ENCODE measurements at regions not wholly inside any gene's neighbourhood (a gene's known extent, or its start where the extent isn't known, plus 50 kb on each side); places are given as distances from the start of the nearest gene placed in this dataset.

DNA sequence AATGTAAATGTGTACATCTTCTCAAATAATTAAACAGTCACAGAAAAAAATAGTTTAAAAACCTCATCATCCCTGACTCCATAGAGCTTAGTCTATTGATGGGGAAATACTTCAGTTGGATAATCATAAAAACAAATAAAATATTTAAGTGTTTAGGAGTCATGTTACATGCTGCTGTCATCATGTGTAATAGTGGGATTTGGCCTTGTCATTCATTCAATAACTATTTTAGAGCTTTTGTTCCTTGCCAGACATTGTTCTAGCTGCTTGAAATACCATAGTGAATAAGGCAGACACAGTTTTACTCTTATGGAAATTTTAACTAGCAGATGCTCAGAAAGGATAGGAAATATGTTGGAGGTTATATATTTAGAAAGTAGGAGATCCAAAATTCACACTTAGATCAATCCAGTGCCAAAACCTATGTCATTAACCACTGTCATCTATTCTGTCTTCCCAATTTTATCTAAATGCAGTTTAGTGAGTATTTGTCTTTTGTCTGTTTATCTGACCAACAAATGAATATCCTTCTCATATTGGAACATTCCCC lies 324.7 kb downstream of the CASP12 start:
- Mint-ChIP-seq H3K36me3 (ENCODE audit: insufficient read depth) (no peaks in the 10 kb centered on the region), H3K27ac (no peak overlapping the region), H3K27me3 (peaks cover 0 to 8% of the 10 kb centered on the region in 2 donors), H3K4me1 (ENCODE audit: low read depth in 2 of 2) (no peaks in the 10 kb centered on the region), H3K4me3 (no peak overlapping the region), H3K9me3 (peaks cover 0 to 2% of the 10 kb centered on the region in 2 donors)
- DNase-seq (no peak), ATAC-seq (replicated peaks) (no peak)

DNA sequence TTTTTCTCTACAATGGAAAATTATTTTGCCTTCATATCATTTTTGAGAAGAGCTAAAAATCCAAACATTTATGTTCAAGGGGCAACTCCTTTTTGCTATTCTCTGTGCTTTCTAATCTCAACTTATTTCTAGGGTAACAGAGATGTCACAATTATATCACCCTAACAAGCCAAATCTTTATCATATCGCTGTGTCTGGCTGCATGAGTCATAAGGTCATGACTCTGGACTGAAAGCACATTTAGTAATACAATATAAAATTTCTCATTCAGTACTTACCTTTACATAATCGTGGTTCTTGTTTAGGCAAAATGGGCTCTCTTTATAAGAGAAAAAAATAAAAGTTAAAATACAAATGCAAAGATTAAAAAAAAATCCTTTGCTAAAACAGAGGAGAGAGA lies 326.0 kb downstream of the CASP12 start:
- Mint-ChIP-seq H3K4me3 (no peak overlapping the region), H3K27ac (no peak overlapping the region), H3K4me1 (ENCODE audit: low read depth in 2 of 2) (no peaks in the 10 kb centered on the region), H3K36me3 (ENCODE audit: insufficient read depth) (no peaks in the 10 kb centered on the region), H3K27me3 (peaks cover 0 to 8% of the 10 kb centered on the region in 2 donors), H3K9me3 (peaks cover 0 to 2% of the 10 kb centered on the region in 2 donors)
- DNase-seq (no peak), ATAC-seq (replicated peaks) (no peak)

DNA sequence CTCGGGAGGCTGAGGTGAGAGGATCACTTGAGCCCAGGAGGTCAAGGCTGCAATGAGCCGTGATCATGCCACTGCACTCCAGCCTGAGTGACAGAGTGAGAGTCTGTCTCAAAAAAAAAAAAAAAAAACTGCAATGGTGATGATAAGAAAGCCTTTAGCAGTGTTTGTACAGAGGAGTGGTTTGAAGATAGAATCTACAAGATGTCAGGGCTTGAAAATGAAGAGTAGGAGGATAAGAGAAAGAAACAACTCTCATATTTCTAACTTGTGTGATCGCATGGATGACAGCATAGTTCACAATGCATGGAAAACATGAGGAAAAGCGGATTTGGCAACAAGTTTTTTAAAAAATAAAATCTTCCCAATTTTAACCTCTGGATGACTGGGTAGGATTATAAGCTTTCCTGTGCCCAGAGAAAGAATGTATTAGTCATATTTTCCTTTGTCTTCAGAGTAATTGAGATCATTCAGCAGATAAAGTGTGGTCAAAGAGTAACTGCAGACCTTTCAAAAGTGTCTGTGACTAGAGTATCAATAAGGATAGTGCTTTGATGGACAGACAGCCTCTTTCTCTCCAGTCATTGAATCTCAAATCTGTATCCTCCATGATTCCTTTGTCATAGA lies 328.1 kb downstream of the CASP12 start:
- peaks cover 0 to 2% of the 10 kb centered on the region in 2 donors for H3K9me3 Mint-ChIP-seq
- peaks cover 0 to 7% of the 10 kb centered on the region in 2 donors for H3K27me3 Mint-ChIP-seq
- ATAC-seq (replicated peaks): no peak
- DNase-seq: no peak
- no peak overlapping the region for H3K27ac Mint-ChIP-seq
- H3K4me3 Mint-ChIP-seq: no peak overlapping the region
- no peaks in the 10 kb centered on the region for H3K4me1 Mint-ChIP-seq (ENCODE audit: low read depth in 2 of 2)
- no peaks in the 10 kb centered on the region for H3K36me3 Mint-ChIP-seq (ENCODE audit: insufficient read depth)

DNA sequence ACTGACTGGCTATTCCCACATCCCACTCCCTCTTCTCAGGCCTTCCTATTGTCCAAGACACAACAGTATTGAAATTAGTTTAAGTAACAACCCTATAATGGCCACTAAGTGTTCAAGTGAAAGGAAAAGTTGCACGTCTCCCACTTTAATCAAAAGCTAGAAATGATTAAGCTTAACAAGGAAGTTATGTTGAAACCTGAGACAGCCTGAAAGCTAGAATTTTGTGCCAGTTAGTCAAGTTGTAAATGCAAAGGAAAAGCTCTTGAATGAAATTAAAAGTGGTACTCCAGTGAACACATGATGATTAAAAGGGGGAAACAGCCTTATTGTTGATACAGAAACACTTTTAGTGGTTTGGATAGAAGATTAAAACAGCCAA lies 332.7 kb downstream of the CASP12 start:
- Mint-ChIP-seq H3K36me3 (ENCODE audit: insufficient read depth) (no peaks in the 10 kb centered on the region), H3K27me3 (no peaks in the 10 kb centered on the region), H3K9me3 (no peaks in the 10 kb centered on the region), H3K4me3 (no peak overlapping the region), H3K27ac (no peak overlapping the region), H3K4me1 (ENCODE audit: low read depth in 2 of 2) (no peaks in the 10 kb centered on the region)
- no peak for DNase-seq
- ATAC-seq (replicated peaks): no peak

DNA sequence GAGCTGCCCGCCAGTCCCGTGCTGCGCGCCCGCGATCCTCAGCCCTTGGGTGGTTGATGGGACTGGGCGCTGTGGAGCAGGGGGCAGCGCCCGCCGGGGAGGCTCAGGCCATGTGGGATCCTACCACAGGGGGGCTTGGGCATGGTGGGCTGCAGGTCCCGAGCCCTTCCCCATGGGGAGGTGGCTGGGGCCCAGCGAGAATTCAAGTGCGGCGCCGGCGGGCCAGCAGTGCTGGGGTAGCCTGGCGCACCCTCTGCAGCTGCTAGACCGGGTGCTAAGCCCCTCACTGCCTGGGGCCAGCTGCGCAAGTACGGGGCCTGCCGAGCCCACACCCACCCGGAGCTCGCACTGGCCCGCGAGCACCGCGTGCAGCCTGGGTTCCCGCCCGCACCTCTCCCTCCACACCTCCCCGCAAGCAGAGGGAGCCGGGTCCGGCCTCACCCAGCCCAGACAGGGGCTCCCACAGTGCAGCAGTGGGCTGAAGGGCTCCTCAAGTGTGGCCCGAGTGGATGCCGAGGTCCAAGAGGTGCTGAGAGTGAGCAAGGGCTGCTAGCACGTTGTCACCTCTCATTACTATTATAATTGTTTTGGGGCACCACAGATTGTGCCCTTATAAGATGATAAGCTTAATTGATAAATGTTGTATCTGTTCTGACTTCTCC lies 333.2 kb downstream of the CASP12 start:
- H3K4me3 Mint-ChIP-seq: no peak overlapping the region
- no peak overlapping the region for H3K27ac Mint-ChIP-seq
- no peak for ATAC-seq (replicated peaks)
- DNase-seq: no peak
- no peaks in the 10 kb centered on the region for H3K4me1 Mint-ChIP-seq (ENCODE audit: low read depth in 2 of 2)
- H3K36me3 Mint-ChIP-seq (ENCODE audit: insufficient read depth): no peaks in the 10 kb centered on the region
- H3K27me3 Mint-ChIP-seq: no peaks in the 10 kb centered on the region
- H3K9me3 Mint-ChIP-seq: no peaks in the 10 kb centered on the region

DNA sequence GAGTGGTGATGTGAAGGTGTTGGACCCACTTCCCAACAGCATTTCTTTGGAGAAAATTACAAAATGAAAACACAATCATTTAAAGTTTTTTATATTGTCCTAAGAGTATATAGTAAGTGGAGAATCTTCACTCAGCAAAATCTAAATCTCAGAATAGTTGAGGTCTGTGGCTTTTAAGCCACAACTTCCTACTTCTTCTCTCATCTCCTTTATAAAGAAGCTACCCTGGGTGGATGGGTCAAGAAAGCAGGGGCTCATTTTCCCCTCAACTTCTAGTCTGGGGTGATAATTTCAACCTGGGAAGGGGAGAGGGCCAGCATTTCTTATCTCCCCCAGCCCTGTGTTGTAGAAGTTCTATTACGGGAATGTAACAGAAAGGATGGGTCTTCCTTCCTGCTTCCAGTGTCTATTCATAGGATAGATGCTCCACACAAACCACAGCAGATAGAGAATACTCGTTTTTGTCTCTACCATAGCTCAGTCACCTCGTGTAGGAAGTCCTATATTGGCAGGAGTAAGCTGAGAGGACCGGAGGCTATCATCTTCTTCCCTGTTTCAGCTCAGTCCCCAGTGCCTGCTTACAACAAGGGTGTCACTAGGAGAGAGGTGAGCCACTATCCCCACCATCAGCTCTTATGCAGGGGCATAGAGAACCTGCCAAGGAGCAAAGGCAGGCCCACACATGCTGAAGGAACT lies 341.5 kb downstream of the CASP12 start:
- peak; percentile 22 for ATAC-seq (replicated peaks)

DNA sequence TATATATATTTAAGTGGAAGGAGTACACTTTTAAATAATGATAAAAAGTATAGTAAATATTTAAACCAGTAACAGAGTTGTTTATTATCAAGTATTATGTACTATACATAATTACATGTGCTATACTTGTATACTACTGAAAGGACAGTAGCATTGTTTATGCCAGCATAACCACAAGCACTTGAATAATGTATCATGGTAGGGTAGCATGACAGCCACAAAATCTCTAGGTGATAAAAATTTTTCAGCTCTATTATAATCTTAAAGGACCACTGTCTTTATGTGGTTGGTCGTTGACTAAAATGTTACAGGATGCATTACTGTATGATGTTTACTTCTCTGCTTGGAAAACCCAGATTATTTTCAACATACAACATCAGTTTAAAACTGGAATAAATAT lies 349.2 kb downstream of the CASP12 start:
- Mint-ChIP-seq H3K27ac (no peak overlapping the region), H3K9me3 (no peaks in the 10 kb centered on the region), H3K4me3 (no peak overlapping the region), H3K4me1 (ENCODE audit: low read depth in 2 of 2) (peaks cover 0 to 6% of the 10 kb centered on the region in 2 donors), H3K27me3 (no peaks in the 10 kb centered on the region), H3K36me3 (ENCODE audit: insufficient read depth) (no peaks in the 10 kb centered on the region)
- ATAC-seq (replicated peaks) (peak; percentile 60), DNase-seq (no peak)

More for the DNA sequence above, 341.5 kb downstream of the CASP12 start:
- peaks cover 0 to 7% of the 10 kb centered on the region in 2 donors for H3K4me1 Mint-ChIP-seq (ENCODE audit: low read depth in 2 of 2)
- peaks cover 13 to 16% of the 10 kb centered on the region in 2 donors for H3K27me3 Mint-ChIP-seq
- no peak for DNase-seq
- H3K36me3 Mint-ChIP-seq (ENCODE audit: insufficient read depth): no peaks in the 10 kb centered on the region
- H3K27ac Mint-ChIP-seq: no peak overlapping the region
- no peaks in the 10 kb centered on the region for H3K9me3 Mint-ChIP-seq
- no peak overlapping the region for H3K4me3 Mint-ChIP-seq

DNA sequence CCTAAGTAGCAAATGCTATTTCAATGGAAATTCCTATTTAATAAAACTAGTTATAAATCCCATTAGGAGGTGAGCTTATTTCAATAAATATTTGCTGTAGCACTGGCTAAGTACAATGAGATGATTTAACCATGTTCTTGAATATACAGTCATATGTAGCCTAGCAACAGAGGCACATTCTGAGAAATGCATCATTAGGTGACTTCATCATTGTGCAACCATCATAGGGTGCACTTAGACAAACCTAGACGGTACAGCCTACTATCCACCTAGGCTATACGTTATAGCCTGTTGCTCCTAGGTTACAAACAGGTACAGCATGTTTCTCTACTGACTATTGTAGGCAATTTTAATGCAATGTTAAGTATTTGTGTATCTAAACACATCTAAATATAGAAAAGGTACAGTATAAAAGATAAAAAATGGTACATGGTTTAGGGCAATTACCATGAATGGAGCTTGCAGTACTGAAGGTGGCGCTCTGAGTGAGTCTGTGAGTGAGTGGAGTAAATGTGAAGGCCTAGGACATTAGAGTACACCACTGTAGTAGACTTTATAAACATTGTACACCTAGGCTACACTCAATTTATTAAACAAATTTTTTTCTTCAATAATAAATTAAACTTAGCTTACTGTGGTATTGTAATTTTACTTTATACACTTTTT lies 350.1 kb downstream of the CASP12 start:
- Mint-ChIP-seq H3K36me3 (ENCODE audit: insufficient read depth) (no peaks in the 10 kb centered on the region), H3K4me3 (no peak overlapping the region), H3K4me1 (ENCODE audit: low read depth in 2 of 2) (peaks cover 0 to 6% of the 10 kb centered on the region in 2 donors), H3K27ac (no peak overlapping the region), H3K9me3 (no peaks in the 10 kb centered on the region), H3K27me3 (no peaks in the 10 kb centered on the region)
- no peak for ATAC-seq (replicated peaks)
- no peak for DNase-seq

DNA sequence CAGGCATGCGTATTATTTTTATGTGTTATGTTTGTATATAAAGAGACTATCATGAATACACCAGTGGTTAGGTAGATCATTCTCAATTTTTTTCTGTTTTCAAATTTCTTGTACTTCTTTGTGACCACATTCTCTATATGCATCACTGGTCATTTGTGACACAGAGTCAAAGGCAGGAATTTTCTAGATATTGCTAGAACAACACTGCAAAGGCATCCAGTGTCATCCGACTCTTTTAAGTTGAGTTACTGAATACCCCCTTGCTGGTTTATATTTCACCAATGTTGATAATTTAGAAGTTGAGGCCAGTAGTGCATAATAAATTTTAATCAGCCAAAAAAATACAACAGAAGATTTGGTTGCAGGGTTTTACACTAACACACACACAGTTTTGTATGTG lies 351.8 kb downstream of the CASP12 start:
- H3K36me3 Mint-ChIP-seq (ENCODE audit: insufficient read depth): no peaks in the 10 kb centered on the region
- H3K9me3 Mint-ChIP-seq: no peaks in the 10 kb centered on the region
- H3K27me3 Mint-ChIP-seq: no peaks in the 10 kb centered on the region

DNA sequence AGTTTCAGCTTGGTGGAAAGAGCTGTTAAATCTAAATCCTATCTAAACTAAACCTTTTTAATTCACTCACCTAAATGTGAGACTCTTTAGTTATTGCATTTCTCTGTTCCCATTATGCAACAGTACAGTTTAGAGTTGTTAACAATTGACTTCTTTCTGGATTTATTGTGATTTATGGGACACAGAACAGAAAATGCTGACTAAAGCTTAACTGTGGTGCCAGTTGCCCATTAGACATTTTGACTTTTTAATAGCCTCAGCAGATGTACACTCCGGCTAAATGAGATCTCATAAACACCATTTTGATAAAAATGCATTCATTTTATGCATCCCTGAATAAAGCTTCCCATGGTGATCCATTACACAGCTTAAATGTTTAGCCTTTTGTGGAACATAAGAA lies 356.6 kb downstream of the CASP12 start:
- ATAC-seq (replicated peaks): no peak
- Mint-ChIP-seq H3K4me1 (ENCODE audit: low read depth in 2 of 2) (no peaks in the 10 kb centered on the region), H3K27ac (no peak overlapping the region), H3K36me3 (ENCODE audit: insufficient read depth) (no peaks in the 10 kb centered on the region), H3K4me3 (no peak overlapping the region), H3K27me3 (no peaks in the 10 kb centered on the region), H3K9me3 (no peaks in the 10 kb centered on the region)
- no peak for DNase-seq

More for the DNA sequence above, 351.8 kb downstream of the CASP12 start:
- Mint-ChIP-seq H3K4me3 (no peak overlapping the region), H3K4me1 (ENCODE audit: low read depth in 2 of 2) (peaks cover 0 to 6% of the 10 kb centered on the region in 2 donors), H3K27ac (no peak overlapping the region)
- ATAC-seq (replicated peaks) (no peak), DNase-seq (no peak)

DNA sequence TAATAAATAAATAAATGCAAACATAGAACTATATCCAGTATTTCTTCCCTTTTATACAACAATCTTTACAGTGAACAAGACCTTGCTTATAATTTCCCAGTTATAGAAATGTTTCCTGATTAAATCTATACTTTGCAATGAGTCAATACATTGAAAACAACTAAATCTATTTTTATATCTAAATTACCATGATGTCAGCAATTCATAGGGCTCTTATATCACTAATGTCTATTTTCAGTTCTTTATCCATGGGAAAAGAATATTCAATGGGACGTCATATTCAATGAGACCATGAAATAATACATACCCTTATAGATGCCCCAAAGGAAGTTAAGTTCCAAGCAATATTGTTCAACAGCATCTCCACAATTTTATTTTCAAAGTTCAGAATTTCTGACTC lies 359.9 kb downstream of the CASP12 start:
- DNase-seq (no peak), ATAC-seq (replicated peaks) (no peak)
- Mint-ChIP-seq H3K4me3 (no peak overlapping the region), H3K4me1 (ENCODE audit: low read depth in 2 of 2) (no peaks in the 10 kb centered on the region), H3K9me3 (no peaks in the 10 kb centered on the region), H3K36me3 (ENCODE audit: insufficient read depth) (no peaks in the 10 kb centered on the region), H3K27ac (no peak overlapping the region), H3K27me3 (no peaks in the 10 kb centered on the region)

DNA sequence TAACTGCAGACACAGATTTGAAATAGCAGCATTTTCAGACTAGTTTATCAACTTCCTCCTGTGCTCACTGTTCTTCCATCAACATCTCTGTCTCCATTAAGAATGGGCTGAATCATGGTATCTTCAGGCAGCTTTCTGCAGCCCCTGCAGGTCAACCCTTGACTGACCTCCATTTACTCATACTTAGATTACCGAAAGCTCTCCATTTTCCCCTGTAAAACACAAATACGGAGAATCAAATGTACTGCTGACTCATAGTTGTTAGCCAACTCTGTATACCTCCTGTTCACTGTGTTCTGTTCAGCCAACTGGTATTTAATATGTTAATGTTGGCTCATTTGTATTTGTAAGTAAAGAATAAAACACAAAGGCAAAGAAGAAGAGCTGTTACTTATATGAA lies 364.0 kb downstream of the CASP12 start:
- H3K27ac Mint-ChIP-seq: no peak overlapping the region
- ATAC-seq (replicated peaks) (no peak), DNase-seq (no peak)
- no peaks in the 10 kb centered on the region for H3K4me1 Mint-ChIP-seq (ENCODE audit: low read depth in 2 of 2)
- H3K4me3 Mint-ChIP-seq: no peak overlapping the region
- no peaks in the 10 kb centered on the region for H3K36me3 Mint-ChIP-seq (ENCODE audit: insufficient read depth)
- no peaks in the 10 kb centered on the region for H3K9me3 Mint-ChIP-seq
- no peaks in the 10 kb centered on the region for H3K27me3 Mint-ChIP-seq

DNA sequence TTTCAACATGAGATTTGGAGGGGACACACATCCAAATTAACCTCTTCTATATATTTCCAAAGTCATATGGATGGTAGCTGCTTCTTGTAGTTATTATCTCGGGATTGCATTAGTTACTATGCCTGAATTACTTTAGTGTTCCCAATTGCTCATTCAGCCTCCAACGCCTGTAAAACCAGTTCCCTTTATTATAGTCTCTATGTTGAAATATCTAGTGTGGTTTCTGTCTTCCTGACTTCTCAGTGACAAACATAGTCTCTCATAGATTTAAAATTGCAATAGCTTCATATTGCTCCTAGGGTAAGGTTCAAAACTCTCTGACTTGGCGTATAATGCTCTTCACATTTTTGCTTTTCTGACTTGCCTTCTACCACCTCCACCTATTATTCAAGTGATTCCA lies 366.4 kb downstream of the CASP12 start:
- Mint-ChIP-seq H3K36me3 (ENCODE audit: insufficient read depth) (no peaks in the 10 kb centered on the region), H3K27ac (no peak overlapping the region), H3K27me3 (peaks cover 6 to 9% of the 10 kb centered on the region in 2 donors), H3K9me3 (no peaks in the 10 kb centered on the region), H3K4me3 (no peak overlapping the region), H3K4me1 (ENCODE audit: low read depth in 2 of 2) (no peaks in the 10 kb centered on the region)
- ATAC-seq (replicated peaks) (no peak), DNase-seq (no peak)
